ENCODE measurements at regions not wholly inside any gene's neighbourhood (a gene's known extent, or its start where the extent isn't known, plus 50 kb on each side); places are given as distances from the start of the nearest gene placed in this dataset.

DNA sequence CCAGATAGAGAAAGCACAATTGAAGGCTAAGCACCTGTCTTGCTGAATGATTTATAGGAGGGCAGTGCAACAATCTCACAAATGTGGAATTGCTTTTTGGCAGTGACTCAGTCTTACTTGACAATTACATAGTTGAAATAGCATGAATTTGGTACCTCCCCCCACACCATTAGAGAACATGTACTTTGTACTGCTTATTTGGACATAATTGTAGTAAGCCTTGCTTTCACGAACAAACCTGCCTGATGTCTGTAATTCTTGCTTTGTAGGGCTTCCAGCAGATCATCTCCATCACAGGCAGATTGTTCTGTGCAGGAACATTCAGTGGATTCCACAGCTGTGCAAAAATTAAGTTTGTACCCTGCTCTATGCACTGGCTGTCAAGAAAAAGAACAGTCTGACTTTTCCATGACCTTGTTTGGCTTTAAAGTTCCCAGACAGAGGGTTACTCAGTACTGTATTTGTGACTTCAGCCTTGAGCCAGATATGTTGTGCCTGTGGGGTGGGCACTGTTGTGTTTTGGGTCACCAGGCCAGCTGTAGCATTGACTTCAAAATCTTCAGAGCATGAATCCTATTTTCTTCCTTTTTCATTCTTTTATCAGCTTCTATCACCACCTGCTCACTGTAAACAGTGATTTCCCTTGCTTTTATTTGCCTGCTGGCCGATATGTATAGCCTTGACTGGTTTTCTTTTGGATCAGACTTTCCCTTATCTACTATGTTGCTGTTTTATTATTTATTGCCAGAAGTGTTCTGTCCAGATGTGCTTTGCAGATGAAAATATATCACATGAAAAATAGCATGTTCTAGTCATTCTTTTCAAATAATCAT lies 941.0 kb upstream of the CHORDC1 start:
- H3K27ac ChIP-seq, result peak overlapping the region; percentile 76 to 91 (median 80)
- TF ChIP-seq, protein P1, sequence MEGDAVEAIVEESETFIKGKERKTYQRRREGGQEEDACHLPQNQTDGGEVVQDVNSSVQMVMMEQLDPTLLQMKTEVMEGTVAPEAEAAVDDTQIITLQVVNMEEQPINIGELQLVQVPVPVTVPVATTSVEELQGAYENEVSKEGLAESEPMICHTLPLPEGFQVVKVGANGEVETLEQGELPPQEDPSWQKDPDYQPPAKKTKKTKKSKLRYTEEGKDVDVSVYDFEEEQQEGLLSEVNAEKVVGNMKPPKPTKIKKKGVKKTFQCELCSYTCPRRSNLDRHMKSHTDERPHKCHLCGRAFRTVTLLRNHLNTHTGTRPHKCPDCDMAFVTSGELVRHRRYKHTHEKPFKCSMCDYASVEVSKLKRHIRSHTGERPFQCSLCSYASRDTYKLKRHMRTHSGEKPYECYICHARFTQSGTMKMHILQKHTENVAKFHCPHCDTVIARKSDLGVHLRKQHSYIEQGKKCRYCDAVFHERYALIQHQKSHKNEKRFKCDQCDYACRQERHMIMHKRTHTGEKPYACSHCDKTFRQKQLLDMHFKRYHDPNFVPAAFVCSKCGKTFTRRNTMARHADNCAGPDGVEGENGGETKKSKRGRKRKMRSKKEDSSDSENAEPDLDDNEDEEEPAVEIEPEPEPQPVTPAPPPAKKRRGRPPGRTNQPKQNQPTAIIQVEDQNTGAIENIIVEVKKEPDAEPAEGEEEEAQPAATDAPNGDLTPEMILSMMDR (IDR thresholded peaks at IDR 0.05), result no peak
- TF ChIP-seq POLR2AphosphoS5 (IDR thresholded peaks at IDR 0.05), result peak; percentile 30

DNA sequence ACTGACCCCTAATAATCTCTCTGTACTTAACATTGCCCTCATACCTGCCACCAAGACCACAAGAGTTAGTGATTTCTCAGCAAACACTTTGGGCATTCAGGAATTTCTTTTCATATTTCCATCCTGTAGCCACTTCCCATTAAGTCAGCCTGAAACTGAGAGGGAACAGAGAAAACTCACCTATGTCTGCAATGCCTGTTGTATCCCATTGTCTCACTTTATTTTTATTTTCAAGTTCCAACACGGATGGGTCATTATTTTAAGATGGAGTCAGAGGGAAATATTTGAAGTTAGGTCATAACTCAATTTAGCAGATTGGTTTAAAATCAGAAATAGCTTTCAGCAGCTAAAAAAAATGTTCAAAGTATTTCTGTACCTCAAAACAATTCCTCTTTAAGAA lies 937.8 kb upstream of the CHORDC1 start:
- H3K4me3 ChIP-seq, result no peak overlapping the region
- peaks cover 10 to 29% (median 11%) of the 10 kb centered on the region in 3 donors for H3K4me1 ChIP-seq
- TF ChIP-seq POLR2A (IDR thresholded peaks at IDR 0.05) (no peak), POLR2AphosphoS5 (IDR thresholded peaks at IDR 0.05) (no peak), EP300 (IDR thresholded peaks at IDR 0.05) (no peak)
- TF ChIP-seq, protein P1 (IDR thresholded peaks at IDR 0.05), result no peak
- WGBS, 2 donors (ENCODE audit: low coverage in 1 of 2), result 29 to 57% methylated on average over 1 of the region's 1 CpG
- no peak overlapping the region for H3K27ac ChIP-seq
- no peaks in the 10 kb centered on the region for H3K9me3 ChIP-seq
- H3K36me3 ChIP-seq, result no peaks in the 10 kb centered on the region
- H3K27me3 ChIP-seq, result no peaks in the 10 kb centered on the region
- ATAC-seq, result no peak

More for the DNA sequence above, 941.0 kb upstream of the CHORDC1 start:
- H3K4me3 ChIP-seq, result no peak overlapping the region
- 10 to 12% methylated on average over 2 of the region's 2 CpGs for WGBS, 2 donors (ENCODE audit: low coverage in 1 of 2)
- H3K9me3 ChIP-seq, result no peaks in the 10 kb centered on the region
- ATAC-seq, result peak; percentile 94
- no peaks in the 10 kb centered on the region for H3K27me3 ChIP-seq
- H3K36me3 ChIP-seq, result no peaks in the 10 kb centered on the region
- H3K4me1 ChIP-seq, result peaks cover 10 to 25% (median 11%) of the 10 kb centered on the region in 3 donors

DNA sequence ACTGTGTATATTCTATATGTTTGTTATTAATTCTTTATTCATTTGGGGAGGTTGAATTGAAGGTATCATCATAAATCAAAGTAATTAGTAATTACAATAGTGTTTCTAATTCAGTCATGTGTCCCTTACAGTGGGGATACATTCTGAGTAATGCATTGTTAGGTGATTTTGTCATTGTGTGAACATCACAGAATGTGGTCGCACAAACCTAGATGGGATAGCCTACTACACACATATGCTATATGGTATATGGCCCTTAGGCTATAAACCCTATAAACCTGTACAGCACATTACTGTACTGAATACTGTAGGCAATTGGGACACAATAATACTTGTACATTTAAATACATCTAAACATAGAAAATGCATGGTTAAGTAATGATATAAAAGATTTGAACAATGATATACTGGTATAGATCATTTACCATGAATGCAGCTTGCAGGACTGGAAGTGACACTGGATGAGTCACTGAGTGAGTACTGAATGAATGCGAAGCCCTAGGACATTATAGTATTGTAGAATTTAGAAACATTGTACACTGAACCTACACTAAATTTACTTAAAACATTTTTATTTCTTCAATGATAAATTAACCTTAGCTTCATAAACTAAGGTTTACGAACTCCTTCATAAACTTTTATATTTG lies 936.2 kb upstream of the CHORDC1 start:
- no peak for ATAC-seq
- H3K4me3 ChIP-seq, result no peak overlapping the region
- H3K4me1 ChIP-seq, result peaks cover 10 to 19% (median 11%) of the 10 kb centered on the region in 3 donors
- H3K27me3 ChIP-seq, result no peaks in the 10 kb centered on the region
- no peak overlapping the region for H3K27ac ChIP-seq
- 95 to 96% methylated on average over 2 to 3 of the region's 3 CpGs for WGBS, 2 donors (ENCODE audit: low coverage in 1 of 2)
- H3K9me3 ChIP-seq, result no peaks in the 10 kb centered on the region
- H3K36me3 ChIP-seq, result no peaks in the 10 kb centered on the region
- TF ChIP-seq, protein P1 (IDR thresholded peaks at IDR 0.05), result no peak
- no peak for TF ChIP-seq POLR2AphosphoS5 (IDR thresholded peaks at IDR 0.05)
- no peak for TF ChIP-seq EP300 (IDR thresholded peaks at IDR 0.05)
- no peak for TF ChIP-seq POLR2A (IDR thresholded peaks at IDR 0.05)

DNA sequence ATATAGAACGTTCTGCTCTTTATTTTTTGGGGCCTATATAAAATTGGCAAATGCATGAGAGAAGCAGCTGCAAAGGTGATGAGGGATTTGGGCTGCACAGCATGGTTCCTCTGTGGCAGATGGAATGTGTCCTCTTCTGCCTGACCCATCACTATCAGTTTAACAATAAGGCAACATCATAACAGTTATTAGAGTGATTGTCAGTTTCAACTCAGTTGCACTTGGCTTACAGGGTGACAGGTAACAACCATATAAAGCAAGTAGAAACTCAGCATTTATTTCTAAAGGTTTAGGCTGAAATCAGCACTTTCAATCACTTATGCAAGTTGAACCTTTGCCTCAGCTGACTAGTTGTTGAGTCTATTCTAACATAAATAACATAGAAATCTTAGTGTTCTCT lies 935.4 kb upstream of the CHORDC1 start:
- Histone ChIP-seq H3K27ac (no peak overlapping the region), H3K4me1 (peaks cover 7 to 12% (median 7%) of the 10 kb centered on the region in 3 donors), H3K9me3 (no peaks in the 10 kb centered on the region), H3K4me3 (no peak overlapping the region), H3K27me3 (no peaks in the 10 kb centered on the region), H3K36me3 (no peaks in the 10 kb centered on the region)
- no peak for ATAC-seq
- TF ChIP-seq POLR2A (IDR thresholded peaks at IDR 0.05), result no peak
- TF ChIP-seq, protein P1 (IDR thresholded peaks at IDR 0.05), result no peak
- 53 to 62% methylated on average over 1 of the region's 1 CpG for WGBS, 2 donors (ENCODE audit: low coverage in 1 of 2)
